HG03066 (cell line): ENCODE measurements at regions not wholly inside any gene's neighbourhood (a gene's known extent, or its start where the extent isn't known, plus 50 kb on each side); places are given as distances from the start of the nearest gene placed in this dataset.

Experiments
- ATAC-seq: cut with Tn5 transposase; IDR thresholded peaks from one replicate; pipeline ENCODE4 v1.9.1; 2021; ENCODE audit warnings: low read depth; ENCODE audit not compliant: unreplicated experiment

GRCh38 chr13:78030341-78030896, 111.8 kb upstream of the EDNRB start:
- ATAC-seq = no peak

- ATAC-seq = no peak
These were observed 111.3 kb upstream of the EDNRB start for GRCh38 chr13:78029901-78030300.

GRCh38 chr13:78028960-78029359, 110.3 kb upstream of the EDNRB start:
- ATAC-seq = no peak

GRCh38 chr13:78024996-78025395, 106.4 kb upstream of the EDNRB start:
- no peak for ATAC-seq

GRCh38 chr13:78022164-78022877, 103.7 kb upstream of the EDNRB start:
- ATAC-seq = peak; percentile 100

GRCh38 chr13:78020861-78021260, 102.2 kb upstream of the EDNRB start:
- ATAC-seq = no peak

GRCh38 chr13:78015782-78016181, 97.2 kb upstream of the EDNRB start:
- ATAC-seq = no peak

- ATAC-seq = no peak
These were observed 93.4 kb upstream of the EDNRB start for GRCh38 chr13:78012046-78012445.

GRCh38 chr13:78004821-78005220, 86.2 kb upstream of the EDNRB start:
- no peak for ATAC-seq

GRCh38 chr13:77999746-78000145, 81.1 kb upstream of the EDNRB start:
- ATAC-seq = no peak

GRCh38 chr13:77994166-77994565, 75.5 kb upstream of the EDNRB start:
- no peak for ATAC-seq

- ATAC-seq = no peak
These were observed 72.4 kb upstream of the EDNRB start for GRCh38 chr13:77991003-77991402.

- ATAC-seq = no peak
These were observed 70.7 kb upstream of the EDNRB start for GRCh38 chr13:77989281-77989680.

GRCh38 chr13:77988355-77988754, 69.7 kb upstream of the EDNRB start:
- ATAC-seq = no peak

GRCh38 chr13:77986713-77987112, 68.1 kb upstream of the EDNRB start:
- ATAC-seq = no peak

GRCh38 chr13:77985866-77986636, 67.4 kb upstream of the EDNRB start:
- ATAC-seq = no peak

- no peak for ATAC-seq
These were observed 62.8 kb upstream of the EDNRB start for GRCh38 chr13:77981281-77981881.

GRCh38 chr13:77980592-77980991, 62.0 kb upstream of the EDNRB start:
- no peak for ATAC-seq

GRCh38 chr13:77979721-77980385, 61.2 kb upstream of the EDNRB start:
- no peak for ATAC-seq

- ATAC-seq = no peak
These were observed 56.9 kb upstream of the EDNRB start for GRCh38 chr13:77975358-77976042.
